Cardiac septum (tissue), 1 donor: ENCODE measurements at regions not wholly inside any gene's neighbourhood (a gene's known extent, or its start where the extent isn't known, plus 50 kb on each side); places are given as distances from the start of the nearest gene placed in this dataset.
"Not testable (repeated sequence)": the region's sequence is repeated elsewhere in the genome, so short reads cannot be mapped to it uniquely, and the experiment has no call there.

ENCODE experiments used
- DNase-seq: peaks from one replicate; pipeline ENCODE4 v3.0.0-alpha.2; 2020; ENCODE audit warnings: low spot score
- intact Hi-C: fragments of 100-400 bp; cut with DNase I; formaldehyde crosslinking; loops from one replicate; pipeline ENCODE4 v1.14.0; 2022
- donor health status: DM: no; HTN: no; CAD: no.

DNA sequence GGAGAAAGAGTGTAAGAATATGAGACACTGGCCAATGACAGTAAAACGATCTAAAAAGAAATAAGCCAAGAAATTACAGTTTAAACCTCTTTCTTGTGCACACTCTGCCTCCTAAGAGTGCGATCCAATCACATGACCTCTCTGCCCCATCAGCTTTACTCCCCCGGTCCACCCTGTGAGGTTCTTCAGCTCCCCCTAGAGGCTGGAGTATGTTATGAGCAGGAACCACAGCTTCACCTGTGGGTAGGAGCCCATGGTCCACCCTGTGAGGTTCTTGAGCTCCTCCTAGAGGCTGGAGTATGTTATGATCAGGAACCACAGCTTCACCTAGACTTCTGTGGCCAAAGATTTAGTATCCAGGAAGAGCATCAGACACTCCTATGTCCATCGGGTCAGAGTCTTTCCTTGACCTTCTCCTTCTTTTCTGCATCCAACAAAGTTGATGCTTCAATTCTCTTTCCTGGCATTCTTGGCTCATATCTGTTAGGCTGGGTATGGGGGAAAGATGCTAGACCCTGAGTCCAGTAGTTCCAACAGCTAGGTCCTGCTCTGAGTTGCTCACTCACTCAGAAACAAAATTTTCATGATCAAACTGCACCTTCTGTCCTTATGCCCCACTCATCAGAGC, 164.0 kb downstream of the MINAR1 start:
- intact Hi-C loops = loop anchor here (2.0 kb wide), 1 partner anchor 215 kb away; no protein-coding TSS in a partner anchor
- no peak for DNase-seq

- intact Hi-C loops = no loop called here
- DNase-seq = no peak
Observed at GRCh38 chr15:79598639-79599038, 166.5 kb downstream of the MINAR1 start.

DNA sequence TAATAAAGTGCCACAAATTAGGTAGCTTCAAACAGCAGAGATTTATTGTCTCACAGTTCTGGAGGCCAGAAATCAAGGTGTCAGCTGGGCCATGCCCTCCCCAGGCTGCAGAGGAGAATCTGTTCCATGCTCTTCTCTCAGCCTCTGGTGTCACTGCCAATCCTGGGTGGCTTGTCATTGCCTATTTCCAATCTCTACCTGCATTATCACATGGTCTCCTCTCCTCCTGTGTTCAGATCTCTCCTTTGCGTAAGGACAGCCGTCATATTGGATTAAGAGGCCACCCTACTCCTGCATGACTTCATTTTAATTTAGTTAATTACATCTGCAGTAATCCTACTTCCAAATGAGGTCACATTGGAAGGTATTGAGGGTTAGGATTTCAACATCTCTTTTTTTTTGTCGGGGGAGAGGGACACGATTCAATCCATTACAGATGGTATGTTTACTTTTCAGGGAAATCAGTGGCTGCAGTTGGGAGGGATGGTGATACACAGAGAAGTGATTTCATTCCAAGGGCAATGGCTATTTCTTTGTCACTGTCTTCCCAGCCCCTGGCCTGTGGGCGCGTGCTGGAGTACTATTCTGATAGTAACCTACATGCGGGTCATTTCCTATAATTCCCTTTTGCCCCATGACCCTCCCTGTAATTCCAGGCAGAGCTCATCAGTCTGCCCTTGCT, 169.4 kb downstream of the MINAR1 start:
- DNase-seq = no peak
- intact Hi-C loops = no loop called here

- intact Hi-C loops = no loop called here
- DNase-seq = no peak
Observed at GRCh38 chr15:79602180-79602579, 170.0 kb downstream of the MINAR1 start.

- intact Hi-C loops = no loop called here
- no peak for DNase-seq
Observed at GRCh38 chr15:79602731-79603130, 170.6 kb downstream of the MINAR1 start.

DNA sequence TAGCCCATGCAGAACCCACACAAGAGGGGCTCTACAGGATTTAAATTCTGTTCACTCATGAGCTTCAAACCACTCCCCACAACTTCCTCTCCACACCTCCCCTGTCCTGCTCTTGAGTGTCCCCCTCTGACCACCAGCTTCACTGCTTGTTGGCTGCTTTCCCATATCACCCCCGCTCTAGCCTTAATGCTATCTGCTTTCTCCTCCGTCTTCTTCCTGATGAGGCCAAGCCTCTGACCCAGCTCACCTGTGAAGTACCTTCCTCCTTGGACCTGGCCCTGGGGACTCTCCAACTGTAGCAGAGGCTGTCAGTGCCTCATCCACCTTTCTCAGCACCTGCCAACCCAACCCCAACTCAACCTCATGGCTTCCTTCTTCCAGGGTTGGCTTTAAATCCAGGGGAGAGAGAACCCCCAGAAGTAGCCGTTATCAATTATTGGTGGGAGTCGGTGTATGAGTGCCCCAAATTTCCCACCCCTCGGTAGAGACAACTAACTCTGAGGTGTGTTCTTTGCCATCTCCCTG, 174.8 kb downstream of the MINAR1 start:
- DNase-seq = no peak
- intact Hi-C loops = no loop called here

GRCh38 chr15:79608066-79608864, 176.1 kb downstream of the MINAR1 start:
- DNase-seq = no peak
- intact Hi-C loops = no loop called here

- intact Hi-C loops = no loop called here
- DNase-seq = no peak
Observed at GRCh38 chr15:79609506-79609905, 177.4 kb downstream of the MINAR1 start.

DNA sequence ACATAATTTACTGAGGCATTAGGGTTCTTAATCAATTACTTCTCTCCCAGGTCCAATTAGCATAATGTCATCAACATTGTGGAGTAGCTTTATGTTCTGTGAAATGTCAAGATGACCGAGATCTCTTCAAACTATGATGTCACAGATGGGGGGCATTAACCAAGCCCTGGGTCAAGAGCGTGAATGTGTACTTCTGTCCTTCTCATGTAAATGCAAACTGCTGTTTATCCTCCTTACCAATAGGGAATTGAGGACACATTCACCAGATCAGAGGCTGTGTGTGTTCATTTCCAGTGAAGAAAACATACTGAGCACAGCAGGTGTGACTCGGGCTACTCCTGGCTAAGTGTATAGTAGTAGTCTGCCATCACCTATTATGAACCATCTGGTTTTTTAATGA, 177.9 kb downstream of the MINAR1 start:
- intact Hi-C loops = no loop called here

DNA sequence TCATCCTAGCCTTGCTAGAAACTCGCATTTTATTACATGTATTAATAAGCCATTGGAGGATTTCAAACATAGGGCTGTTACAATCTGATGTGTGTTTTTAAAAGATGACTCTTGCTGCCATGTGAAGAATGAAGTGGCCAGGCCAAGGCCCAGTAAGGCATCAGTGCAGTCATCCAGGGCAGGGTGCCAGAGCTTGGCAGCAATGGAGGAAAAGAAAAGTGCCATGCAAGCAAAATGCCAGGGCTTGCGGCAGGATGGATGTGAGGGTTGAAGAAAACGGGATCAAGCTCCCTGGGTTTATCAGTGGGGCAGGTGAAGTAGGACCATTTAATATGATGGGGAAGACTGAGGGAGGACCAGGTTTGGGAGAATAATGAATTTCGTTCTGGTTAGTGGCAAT, 183.6 kb downstream of the MINAR1 start:
- DNase-seq = peak; percentile 77
- intact Hi-C loops = no loop called here

More for the DNA sequence above, 177.9 kb downstream of the MINAR1 start:
- no peak for DNase-seq

- no peak for DNase-seq
- intact Hi-C loops = no loop called here
Observed at GRCh38 chr15:79617071-79617470, 184.9 kb downstream of the MINAR1 start.

DNA sequence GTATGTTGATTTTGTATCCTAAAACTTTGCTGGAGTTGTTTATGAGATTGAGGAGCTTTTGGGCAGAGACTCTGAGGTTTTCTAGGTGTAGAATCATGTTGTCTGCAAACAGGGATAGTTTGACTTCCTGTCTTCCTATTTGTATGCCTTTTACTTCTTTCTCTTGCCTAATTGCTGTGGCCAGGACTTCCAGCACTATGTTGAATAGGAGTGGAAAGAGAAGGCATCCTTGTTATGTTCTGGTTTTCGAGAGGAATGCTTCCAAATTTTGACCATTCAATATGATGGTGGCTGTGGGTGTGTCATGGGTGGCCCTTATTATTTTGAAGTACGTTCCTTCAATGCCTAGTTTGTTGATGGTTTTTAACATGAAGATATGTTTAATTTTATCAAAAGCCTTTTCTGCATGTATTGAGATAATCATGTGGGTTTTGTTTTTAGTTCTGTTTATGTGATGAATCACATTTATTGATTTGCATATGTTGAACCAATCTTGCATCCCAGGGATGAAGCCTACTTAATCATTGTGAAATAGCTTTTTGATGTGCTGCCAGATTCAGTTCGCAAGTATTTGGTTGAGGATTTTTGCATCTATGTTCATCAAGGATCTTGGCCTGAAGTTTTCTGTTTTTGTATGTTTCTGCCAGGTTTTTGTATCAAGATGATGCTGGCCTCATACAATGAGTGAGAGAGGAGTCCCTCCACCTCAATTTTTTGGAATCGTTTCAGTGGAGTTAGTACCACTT, 188.1 kb downstream of the MINAR1 start:
- no peak for DNase-seq
- intact Hi-C loops = no loop called here

GRCh38 chr15:79621805-79622204, 189.7 kb downstream of the MINAR1 start:
- intact Hi-C loops = not testable (repeated sequence)

GRCh38 chr15:79623488-79623887, 191.4 kb downstream of the MINAR1 start:
- DNase-seq = no peak
- intact Hi-C loops = no loop called here

More at GRCh38 chr15:79621805-79622204, 189.7 kb downstream of the MINAR1 start:
- not testable (repeated sequence) for DNase-seq

- no peak for DNase-seq
- intact Hi-C loops = no loop called here
Observed at GRCh38 chr15:79629687-79630086, 197.6 kb downstream of the MINAR1 start.

DNA sequence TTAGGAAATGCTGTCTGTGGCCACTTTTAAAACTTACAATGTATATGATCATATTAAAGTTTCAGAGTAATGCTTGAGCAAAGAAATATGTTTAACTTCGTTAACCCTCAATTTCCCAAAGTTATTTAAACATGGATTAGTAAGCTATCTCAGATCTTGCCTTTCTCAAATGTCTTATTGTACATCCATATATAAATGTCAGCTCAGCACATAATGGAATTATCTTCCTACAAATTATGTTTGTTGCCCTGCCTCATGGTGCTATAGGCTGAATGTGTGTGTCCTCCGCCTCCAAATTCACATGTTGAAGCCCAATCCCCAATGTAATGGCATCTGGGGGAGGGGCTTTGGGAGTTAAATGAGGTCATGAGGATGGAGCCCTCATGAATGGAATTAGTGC, 200.3 kb downstream of the MINAR1 start:
- DNase-seq = no peak
- intact Hi-C loops = no loop called here

DNA sequence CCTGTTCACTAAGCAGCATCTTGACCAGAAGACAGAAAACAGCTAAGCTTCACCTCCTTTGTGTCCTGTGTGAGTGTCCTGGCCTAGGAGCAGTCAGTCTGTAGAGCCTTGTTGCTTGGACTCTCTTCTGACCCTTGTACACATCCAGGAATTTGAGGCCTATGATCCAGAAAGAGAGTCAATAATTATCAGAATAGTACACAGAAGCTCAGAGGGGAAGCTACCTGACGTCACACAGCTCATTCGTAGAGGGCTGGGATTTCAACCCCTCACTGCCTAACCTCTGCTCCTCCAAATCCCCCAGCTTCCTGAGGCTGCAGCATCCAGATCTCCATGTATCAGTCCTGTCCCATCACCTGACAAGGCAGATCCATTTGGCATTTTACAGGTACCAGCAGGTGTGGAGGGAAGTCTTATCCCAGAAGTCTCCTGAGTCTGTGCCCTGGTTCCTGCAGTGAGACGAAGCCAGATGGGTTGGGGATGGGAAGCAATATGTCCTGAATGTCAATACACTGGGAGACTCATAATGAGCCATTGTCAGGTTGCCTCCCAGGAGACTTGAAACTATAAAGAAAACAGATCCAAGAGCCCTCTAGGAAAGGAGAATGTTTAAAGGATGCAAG, 203.1 kb downstream of the MINAR1 start:
- intact Hi-C loops = no loop called here
- no peak for DNase-seq

- intact Hi-C loops = no loop called here
- DNase-seq = no peak
Observed at GRCh38 chr15:79635897-79636561, 203.9 kb downstream of the MINAR1 start.

DNA sequence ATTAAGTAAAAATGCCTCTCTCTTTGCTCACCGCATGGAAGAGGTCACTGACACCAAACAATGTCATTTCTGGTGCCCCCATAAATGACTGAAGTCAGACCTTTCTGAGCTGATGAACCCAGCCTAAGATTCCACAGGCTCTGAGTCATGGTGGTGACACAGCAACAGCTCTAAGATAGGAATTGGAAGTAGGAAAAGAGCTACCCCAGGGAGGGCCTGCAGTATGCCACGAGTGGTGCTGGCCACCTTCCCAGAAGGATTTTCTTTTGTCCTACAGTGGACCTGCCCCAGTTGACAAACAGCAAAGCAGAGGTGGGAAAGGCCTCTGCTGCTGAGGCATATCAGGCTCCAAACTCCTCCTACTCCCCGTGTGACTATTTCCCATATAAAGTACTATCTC, 208.1 kb downstream of the MINAR1 start:
- intact Hi-C loops = no loop called here
- DNase-seq = peak; percentile 78
